ENCODE measurements at regions not wholly inside any gene's neighbourhood (a gene's known extent, or its start where the extent isn't known, plus 50 kb on each side); places are given as distances from the start of the nearest gene placed in this dataset.

GRCh38 chr6:145260484-145261175, 474.7 kb downstream of the EPM2A start:
- intact Hi-C loops (cut with micrococcal nuclease), result no loop called here
- H3K4me3 Mint-ChIP-seq, result no peak overlapping the region
- H3K27ac Mint-ChIP-seq, result no peak overlapping the region
- no peaks in the 10 kb centered on the region for H3K9me3 Mint-ChIP-seq
- no peaks in the 10 kb centered on the region for H3K4me1 Mint-ChIP-seq (ENCODE audit: low read depth)
- DNase-seq, result no peak
- POLR2A ChIA-PET, result no interaction called here
- no peaks in the 10 kb centered on the region for H3K36me3 Mint-ChIP-seq
- CTCF ChIA-PET, result no interaction called here
- peaks cover 3% of the 10 kb centered on the region for H3K27me3 Mint-ChIP-seq

- CTCF ChIA-PET, result no interaction called here
- Mint-ChIP-seq H3K9me3 (no peaks in the 10 kb centered on the region), H3K4me3 (no peak overlapping the region), H3K27ac (no peak overlapping the region), H3K27me3 (peaks cover 3% of the 10 kb centered on the region), H3K4me1 (ENCODE audit: low read depth) (no peaks in the 10 kb centered on the region), H3K36me3 (no peaks in the 10 kb centered on the region)
- intact Hi-C loops (cut with micrococcal nuclease), result no loop called here
- POLR2A ChIA-PET, result no interaction called here
- DNase-seq, result no peak
Observed at GRCh38 chr6:145261758-145262157, 473.6 kb downstream of the EPM2A start.

DNA sequence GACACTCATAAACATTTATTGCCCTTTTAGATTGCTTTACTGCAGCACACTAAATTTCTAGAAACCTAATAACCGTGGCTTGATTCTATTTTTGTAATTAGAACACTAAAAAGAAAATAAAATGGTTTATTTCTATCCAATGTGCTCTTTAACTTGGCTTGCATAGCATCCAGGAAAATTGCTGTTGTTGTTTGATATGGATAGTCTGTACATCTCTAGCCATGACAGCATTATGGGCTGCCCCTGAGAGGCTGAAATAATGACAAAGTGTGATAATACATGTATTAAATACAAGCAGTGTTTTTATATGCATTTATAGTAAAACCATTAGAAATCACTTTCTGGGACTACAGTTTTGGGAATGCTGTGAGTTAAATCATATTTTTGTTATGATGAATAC, 472.5 kb downstream of the EPM2A start:
- POLR2A ChIA-PET, result no interaction called here
- CTCF ChIA-PET, result no interaction called here

DNA sequence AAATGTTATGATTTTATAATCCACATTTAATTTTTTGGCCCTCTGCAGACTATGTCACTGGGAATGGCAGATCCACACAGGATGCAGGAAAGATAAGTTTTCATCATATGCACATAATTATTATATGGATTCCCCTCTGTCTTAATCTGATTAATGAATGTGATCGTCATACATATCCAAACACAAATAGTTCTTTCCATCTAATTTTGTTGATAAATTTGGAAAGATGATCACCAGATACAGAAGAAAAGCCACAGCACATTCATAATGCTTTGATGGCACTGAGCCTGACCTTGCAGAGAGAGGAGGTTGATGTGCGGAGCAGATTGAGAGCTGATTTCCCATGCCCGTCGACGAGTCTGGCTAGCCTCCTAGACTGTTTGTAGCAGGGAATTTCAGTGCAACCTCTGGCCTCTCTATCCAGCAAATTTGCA, 471.5 kb downstream of the EPM2A start:
- no peaks in the 10 kb centered on the region for H3K4me1 Mint-ChIP-seq (ENCODE audit: low read depth)
- H3K27ac Mint-ChIP-seq, result no peak overlapping the region
- H3K27me3 Mint-ChIP-seq, result peaks cover 3% of the 10 kb centered on the region
- H3K4me3 Mint-ChIP-seq, result no peak overlapping the region
- no peaks in the 10 kb centered on the region for H3K9me3 Mint-ChIP-seq
- no peak for DNase-seq
- intact Hi-C loops (cut with micrococcal nuclease), result no loop called here
- ChIA-PET POLR2A (no interaction called here), CTCF (no interaction called here)
- H3K36me3 Mint-ChIP-seq, result no peaks in the 10 kb centered on the region

More for the DNA sequence above, 472.5 kb downstream of the EPM2A start:
- H3K27me3 Mint-ChIP-seq, result peaks cover 3% of the 10 kb centered on the region
- H3K9me3 Mint-ChIP-seq, result no peaks in the 10 kb centered on the region
- no peak overlapping the region for H3K27ac Mint-ChIP-seq
- H3K4me1 Mint-ChIP-seq (ENCODE audit: low read depth), result no peaks in the 10 kb centered on the region
- intact Hi-C loops (cut with micrococcal nuclease), result no loop called here
- DNase-seq, result no peak
- H3K36me3 Mint-ChIP-seq, result no peaks in the 10 kb centered on the region
- no peak overlapping the region for H3K4me3 Mint-ChIP-seq

GRCh38 chr6:145266432-145267075, 468.8 kb downstream of the EPM2A start:
- no peak overlapping the region for H3K27ac Mint-ChIP-seq
- CTCF ChIA-PET, result no interaction called here
- H3K4me3 Mint-ChIP-seq, result no peak overlapping the region
- no peaks in the 10 kb centered on the region for H3K9me3 Mint-ChIP-seq
- POLR2A ChIA-PET, result no interaction called here
- no peaks in the 10 kb centered on the region for H3K4me1 Mint-ChIP-seq (ENCODE audit: low read depth)
- no peak for DNase-seq
- intact Hi-C loops (cut with micrococcal nuclease), result no loop called here
- H3K36me3 Mint-ChIP-seq, result no peaks in the 10 kb centered on the region
- peaks cover 10% of the 10 kb centered on the region for H3K27me3 Mint-ChIP-seq

DNA sequence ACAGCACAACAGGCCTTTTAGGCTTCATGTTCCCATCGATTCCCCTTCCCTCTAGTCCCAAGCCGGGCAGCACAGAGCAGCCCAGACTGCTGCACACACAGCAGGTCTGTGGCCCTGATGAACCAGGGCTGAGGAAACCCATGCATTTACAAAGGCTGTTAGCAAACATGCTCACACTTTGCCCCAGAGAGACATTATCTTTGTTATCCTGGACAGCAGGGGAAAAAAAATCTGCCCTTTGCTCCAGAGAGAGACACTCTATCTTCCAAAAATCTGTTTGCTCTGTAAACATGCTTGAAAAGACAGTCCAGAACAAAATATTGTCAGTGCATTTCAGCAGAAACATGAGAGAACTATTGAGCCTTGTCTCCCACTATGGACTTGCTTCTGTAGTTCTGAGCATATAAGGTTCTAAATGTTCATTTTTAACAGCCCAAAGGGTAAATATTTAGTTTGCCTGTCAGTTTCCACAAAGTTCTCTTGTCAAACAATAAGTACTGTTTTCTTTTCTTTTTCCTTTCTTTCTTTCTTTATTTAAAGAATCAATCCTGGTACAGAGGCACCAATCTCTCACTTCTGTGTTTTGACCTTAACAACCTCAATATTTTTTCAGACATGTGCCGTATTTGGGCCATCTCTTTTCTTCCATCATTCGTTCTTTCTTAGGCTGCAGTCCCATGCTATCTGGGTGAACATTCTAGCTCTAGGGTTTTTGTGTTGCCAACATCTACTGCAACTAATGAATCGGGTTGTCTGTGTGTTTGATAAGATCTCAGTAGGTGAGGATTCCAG, 468.0 kb downstream of the EPM2A start:
- H3K27ac Mint-ChIP-seq, result no peak overlapping the region
- no peaks in the 10 kb centered on the region for H3K4me1 Mint-ChIP-seq (ENCODE audit: low read depth)
- no peaks in the 10 kb centered on the region for H3K9me3 Mint-ChIP-seq
- intact Hi-C loops (cut with micrococcal nuclease), result no loop called here
- H3K27me3 Mint-ChIP-seq, result peaks cover 10% of the 10 kb centered on the region
- ChIA-PET POLR2A (no interaction called here), CTCF (no interaction called here)
- no peak for DNase-seq
- no peaks in the 10 kb centered on the region for H3K36me3 Mint-ChIP-seq
- H3K4me3 Mint-ChIP-seq, result no peak overlapping the region

- intact Hi-C loops (cut with micrococcal nuclease), result no loop called here
- POLR2A ChIA-PET, result no interaction called here
- Mint-ChIP-seq H3K27ac (no peak overlapping the region), H3K27me3 (peaks cover 9% of the 10 kb centered on the region), H3K36me3 (no peaks in the 10 kb centered on the region), H3K4me3 (no peak overlapping the region), H3K9me3 (no peaks in the 10 kb centered on the region), H3K4me1 (ENCODE audit: low read depth) (no peaks in the 10 kb centered on the region)
- no peak for DNase-seq
- CTCF ChIA-PET, result no interaction called here
Observed at GRCh38 chr6:145270464-145270863, 464.9 kb downstream of the EPM2A start.

DNA sequence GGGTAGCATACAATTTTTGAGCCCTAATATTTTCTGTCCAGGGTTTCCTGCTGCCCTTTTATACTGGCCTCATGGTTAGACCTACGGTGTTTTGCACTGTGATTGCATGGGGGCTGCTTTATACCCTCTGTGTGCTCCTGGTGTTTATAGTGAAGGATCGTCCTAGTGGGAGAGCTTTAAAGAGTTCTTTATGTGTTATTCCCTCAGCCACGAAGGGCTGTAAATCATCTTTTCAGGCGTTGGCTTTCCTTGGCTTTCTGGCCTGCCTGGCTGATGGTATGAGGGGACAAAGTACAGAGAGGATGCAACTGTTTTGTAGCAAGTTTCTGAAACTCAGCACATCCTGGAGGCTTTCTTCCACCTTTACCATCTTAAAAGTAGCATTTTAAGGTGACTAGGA, 464.3 kb downstream of the EPM2A start:
- ChIA-PET CTCF (no interaction called here), POLR2A (no interaction called here)
- Mint-ChIP-seq H3K27me3 (peaks cover 9% of the 10 kb centered on the region), H3K9me3 (no peaks in the 10 kb centered on the region), H3K27ac (no peak overlapping the region), H3K4me3 (no peak overlapping the region), H3K36me3 (no peaks in the 10 kb centered on the region), H3K4me1 (ENCODE audit: low read depth) (no peaks in the 10 kb centered on the region)
- intact Hi-C loops (cut with micrococcal nuclease), result no loop called here
- no peak for DNase-seq

GRCh38 chr6:145271577-145271976, 463.7 kb downstream of the EPM2A start:
- H3K4me3 Mint-ChIP-seq, result no peak overlapping the region
- no peaks in the 10 kb centered on the region for H3K9me3 Mint-ChIP-seq
- intact Hi-C loops (cut with micrococcal nuclease), result no loop called here
- no peaks in the 10 kb centered on the region for H3K36me3 Mint-ChIP-seq
- H3K4me1 Mint-ChIP-seq (ENCODE audit: low read depth), result no peaks in the 10 kb centered on the region
- CTCF ChIA-PET, result no interaction called here
- DNase-seq, result no peak
- no peak overlapping the region for H3K27ac Mint-ChIP-seq
- POLR2A ChIA-PET, result no interaction called here
- H3K27me3 Mint-ChIP-seq, result peaks cover 9% of the 10 kb centered on the region

GRCh38 chr6:145272246-145272645, 463.1 kb downstream of the EPM2A start:
- no peak for DNase-seq
- H3K36me3 Mint-ChIP-seq, result no peaks in the 10 kb centered on the region
- POLR2A ChIA-PET, result no interaction called here
- H3K27ac Mint-ChIP-seq, result no peak overlapping the region
- CTCF ChIA-PET, result no interaction called here
- H3K4me1 Mint-ChIP-seq (ENCODE audit: low read depth), result no peaks in the 10 kb centered on the region
- intact Hi-C loops (cut with micrococcal nuclease), result no loop called here
- no peaks in the 10 kb centered on the region for H3K9me3 Mint-ChIP-seq
- peaks cover 9% of the 10 kb centered on the region for H3K27me3 Mint-ChIP-seq
- H3K4me3 Mint-ChIP-seq, result no peak overlapping the region

- ChIA-PET CTCF (no interaction called here), POLR2A (no interaction called here)
- no peak overlapping the region for H3K27ac Mint-ChIP-seq
- H3K4me1 Mint-ChIP-seq (ENCODE audit: low read depth), result no peaks in the 10 kb centered on the region
- H3K27me3 Mint-ChIP-seq, result peaks cover 9% of the 10 kb centered on the region
- intact Hi-C loops (cut with micrococcal nuclease), result no loop called here
- no peaks in the 10 kb centered on the region for H3K36me3 Mint-ChIP-seq
- no peak for DNase-seq
- H3K4me3 Mint-ChIP-seq, result no peak overlapping the region
- no peaks in the 10 kb centered on the region for H3K9me3 Mint-ChIP-seq
Observed at GRCh38 chr6:145273136-145273535, 462.2 kb downstream of the EPM2A start.

DNA sequence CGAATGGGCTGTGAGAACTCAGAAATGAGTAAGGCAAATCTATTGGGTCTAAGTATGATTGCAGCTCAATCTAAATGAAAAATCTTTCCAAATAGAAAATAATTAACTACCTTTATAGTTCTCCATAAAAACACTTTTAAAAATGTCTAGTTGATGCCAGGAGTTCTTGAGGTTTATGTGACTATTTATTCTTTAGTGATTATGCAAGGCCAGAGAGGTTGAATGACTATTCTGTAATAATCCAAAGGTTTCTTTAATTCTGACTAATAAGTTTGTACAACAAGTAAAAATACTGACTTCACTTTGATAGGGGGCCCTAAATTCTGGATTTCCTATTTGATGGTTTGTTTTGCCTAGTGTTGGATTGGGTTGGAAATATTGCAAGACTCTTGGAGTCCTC, 461.2 kb downstream of the EPM2A start:
- H3K4me3 Mint-ChIP-seq, result no peak overlapping the region
- H3K27ac Mint-ChIP-seq, result no peak overlapping the region
- ChIA-PET CTCF (no interaction called here), POLR2A (no interaction called here)
- DNase-seq, result no peak
- no peaks in the 10 kb centered on the region for H3K36me3 Mint-ChIP-seq
- intact Hi-C loops (cut with micrococcal nuclease), result no loop called here
- H3K9me3 Mint-ChIP-seq, result no peaks in the 10 kb centered on the region
- H3K27me3 Mint-ChIP-seq, result peaks cover 9% of the 10 kb centered on the region
- no peaks in the 10 kb centered on the region for H3K4me1 Mint-ChIP-seq (ENCODE audit: low read depth)

- no peak overlapping the region for H3K4me3 Mint-ChIP-seq
- no peak for DNase-seq
- H3K4me1 Mint-ChIP-seq (ENCODE audit: low read depth), result no peaks in the 10 kb centered on the region
- no peaks in the 10 kb centered on the region for H3K36me3 Mint-ChIP-seq
- H3K27ac Mint-ChIP-seq, result no peak overlapping the region
- ChIA-PET CTCF (no interaction called here), POLR2A (no interaction called here)
- no peaks in the 10 kb centered on the region for H3K9me3 Mint-ChIP-seq
- peaks cover 5% of the 10 kb centered on the region for H3K27me3 Mint-ChIP-seq
- intact Hi-C loops (cut with micrococcal nuclease), result no loop called here
Observed at GRCh38 chr6:145275019-145275418, 460.3 kb downstream of the EPM2A start.

Measured in activated CD4-positive, alpha-beta memory T cell treated with anti-CD3 and anti-CD28 coated beads for 36 hours (primary cell).